RWPE2 (cell line): ENCODE measurements at regions not wholly inside any gene's neighbourhood (a gene's known extent, or its start where the extent isn't known, plus 50 kb on each side); places are given as distances from the start of the nearest gene placed in this dataset.

ENCODE experiments used
- ATAC-seq: fragments of 200-7000 bp; cut with Tn5 transposase; 3 replicates; pipeline ENCODE4 v1.9.1; 2021; ENCODE audit warnings: low read depth
- DNase-seq: peaks from one replicate; pipeline ENCODE4 v3.0.0-alpha.2; 2020; ENCODE audit warnings: low spot score
- H3K27ac ChIP-seq: fragments of 450-650 bp; 2 replicates; pipeline ENCODE4 v1.5.1; 2017; ENCODE audit warnings: mild to moderate bottlenecking; ENCODE audit not compliant: poor library complexity, severe bottlenecking
- H3K27me3 ChIP-seq: fragments of 250-450 bp; sonication (Bioruptor Pico); 2 replicates; pipeline ENCODE4 v1.5.1; 2021; ENCODE audit warnings: mild to moderate bottlenecking, moderate library complexity; ENCODE audit not compliant: insufficient read depth, poor library complexity, severe bottlenecking
- H3K36me3 ChIP-seq: fragments of 250-450 bp; sonication (Bioruptor Pico); 2 replicates; pipeline ENCODE4 v1.5.1; 2020; ENCODE audit warnings: low read depth, mild to moderate bottlenecking, moderate library complexity
- H3K4me1 ChIP-seq: fragments of 250-450 bp; sonication (Bioruptor Pico); 2 replicates; pipeline ENCODE4 v1.5.1; 2021; ENCODE audit warnings: mild to moderate bottlenecking, moderate library complexity; ENCODE audit not compliant: insufficient read depth, poor library complexity, severe bottlenecking
- H3K4me3 ChIP-seq: fragments of 250-450 bp; sonication (Bioruptor Pico); 2 replicates; pipeline ENCODE4 v1.5.1; 2021; ENCODE audit warnings: mild to moderate bottlenecking, moderate library complexity; ENCODE audit not compliant: severe bottlenecking
- H3K9me3 ChIP-seq: fragments of 250-450 bp; sonication (Bioruptor Pico); 2 replicates; pipeline ENCODE4 v1.5.1; 2021; ENCODE audit warnings: mild to moderate bottlenecking, moderate library complexity; ENCODE audit not compliant: severe bottlenecking
- CTCF ChIP-seq: fragments of 450-650 bp; IDR thresholded peaks from one replicate; pipeline ENCODE4 v1.5.1; 2017; ENCODE audit warnings: mild to moderate bottlenecking, moderate library complexity; ENCODE audit not compliant: poor library complexity, severe bottlenecking

- Histone ChIP-seq H3K4me3 (no peak overlapping the region), H3K4me1 (peaks cover 20% of the 10 kb centered on the region), H3K27ac (no peak overlapping the region), H3K27me3 (no peaks in the 10 kb centered on the region), H3K9me3 (no peaks in the 10 kb centered on the region), H3K36me3 (no peaks in the 10 kb centered on the region)
- no peak for TF ChIP-seq CTCF
- DNase-seq (no peak), ATAC-seq (no peak)
Observed at GRCh38 chr7:142371586-142372377, 113.9 kb upstream of the PRSS58 start.

- TF ChIP-seq CTCF, result no peak
- no peak overlapping the region for H3K27ac ChIP-seq
- ATAC-seq (no peak), DNase-seq (no peak)
- H3K4me1 ChIP-seq, result peaks cover 6% of the 10 kb centered on the region
- no peaks in the 10 kb centered on the region for H3K27me3 ChIP-seq
- no peaks in the 10 kb centered on the region for H3K36me3 ChIP-seq
- no peak overlapping the region for H3K4me3 ChIP-seq
- no peaks in the 10 kb centered on the region for H3K9me3 ChIP-seq
Observed at GRCh38 chr7:142365410-142365842, 107.6 kb upstream of the PRSS58 start.

GRCh38 chr7:142364551-142364950 is 106.7 kb upstream of the PRSS58 start:
- H3K27ac ChIP-seq, result no peak overlapping the region
- 0 out of 3 replicates have a peak, but pooled peaks have one; percentile 38 for ATAC-seq
- H3K9me3 ChIP-seq, result no peaks in the 10 kb centered on the region
- no peaks in the 10 kb centered on the region for H3K27me3 ChIP-seq
- H3K4me3 ChIP-seq, result no peak overlapping the region
- no peaks in the 10 kb centered on the region for H3K36me3 ChIP-seq
- DNase-seq, result no peak
- TF ChIP-seq CTCF, result no peak
- H3K4me1 ChIP-seq, result peaks cover 6% of the 10 kb centered on the region

GRCh38 chr7:142362349-142362748 is 104.5 kb upstream of the PRSS58 start:
- no peaks in the 10 kb centered on the region for H3K9me3 ChIP-seq
- no peaks in the 10 kb centered on the region for H3K36me3 ChIP-seq
- no peak for DNase-seq
- no peak for TF ChIP-seq CTCF
- peaks cover 6% of the 10 kb centered on the region for H3K4me1 ChIP-seq
- H3K27ac ChIP-seq, result no peak overlapping the region
- no peak overlapping the region for H3K4me3 ChIP-seq
- no peaks in the 10 kb centered on the region for H3K27me3 ChIP-seq
- no peak for ATAC-seq

GRCh38 chr7:142359694-142360279 is 101.9 kb upstream of the PRSS58 start:
- ATAC-seq, result no peak
- no peak overlapping the region for H3K4me3 ChIP-seq
- H3K4me1 ChIP-seq, result peaks cover 4% of the 10 kb centered on the region
- H3K27ac ChIP-seq, result no peak overlapping the region
- no peaks in the 10 kb centered on the region for H3K27me3 ChIP-seq
- DNase-seq, result no peak
- no peaks in the 10 kb centered on the region for H3K9me3 ChIP-seq
- H3K36me3 ChIP-seq, result no peaks in the 10 kb centered on the region
- no peak for TF ChIP-seq CTCF
